ENCODE measurements at regions not wholly inside any gene's neighbourhood (a gene's known extent, or its start where the extent isn't known, plus 50 kb on each side); places are given as distances from the start of the nearest gene placed in this dataset.
"Not testable (repeated sequence)": the region's sequence is repeated elsewhere in the genome, so short reads cannot be mapped to it uniquely, and the experiment has no call there.

DNA sequence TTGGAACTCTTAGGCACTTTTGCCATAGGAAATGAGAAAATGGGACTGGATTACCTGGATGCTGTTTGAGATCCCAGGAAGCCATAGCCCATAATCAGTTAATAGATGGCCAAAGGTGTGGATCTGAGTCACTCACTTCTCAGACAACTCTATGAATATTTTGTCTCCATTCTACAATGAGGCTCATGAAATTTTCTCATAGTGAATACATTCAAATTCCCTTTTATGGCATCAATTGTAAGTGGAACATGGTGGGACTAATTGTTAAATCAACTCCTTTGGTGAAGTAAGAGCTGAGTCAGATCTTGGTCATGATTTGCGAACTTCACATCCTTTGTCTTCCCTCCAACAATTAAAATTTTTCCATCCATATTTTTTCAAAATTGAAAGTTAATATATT lies 222.1 kb downstream of the ARL4A start:
- POLR2A ChIA-PET: no interaction called here
- no peaks in the 10 kb centered on the region for H3K4me1 Mint-ChIP-seq

DNA sequence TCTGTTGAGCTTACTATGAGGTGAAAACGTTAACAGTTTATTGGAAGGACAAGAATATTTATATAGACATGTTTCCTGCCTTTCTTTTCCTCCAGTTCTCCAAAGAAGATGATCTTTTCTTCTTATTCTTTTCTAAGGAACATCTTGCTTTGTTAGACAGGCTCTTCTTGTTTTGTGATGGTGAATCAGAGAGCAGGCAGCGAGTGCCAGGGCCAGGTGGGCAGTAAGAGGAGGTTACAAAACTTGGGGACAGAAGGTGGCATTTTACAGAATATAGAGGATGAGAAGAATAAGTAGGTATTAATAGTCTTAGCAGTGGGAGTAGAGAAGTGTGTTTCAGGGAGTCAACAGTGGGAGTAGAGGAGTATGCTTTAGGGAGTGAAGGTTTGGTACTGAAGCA lies 223.6 kb downstream of the ARL4A start:
- H3K4me3 Mint-ChIP-seq: no peak overlapping the region
- H3K9me3 Mint-ChIP-seq: no peaks in the 10 kb centered on the region
- H3K4me1 Mint-ChIP-seq: no peaks in the 10 kb centered on the region
- DNase-seq (no peak), ATAC-seq (no peak)
- no peak overlapping the region for H3K27ac Mint-ChIP-seq
- no peaks in the 10 kb centered on the region for H3K36me3 Mint-ChIP-seq
- POLR2A ChIA-PET: no interaction called here
- peaks cover 0 to 12% (median 2%) of the 10 kb centered on the region in 5 donors for H3K27me3 Mint-ChIP-seq

More for the DNA sequence above, 222.1 kb downstream of the ARL4A start:
- no peaks in the 10 kb centered on the region for H3K9me3 Mint-ChIP-seq
- peaks cover 0 to 9% (median 2%) of the 10 kb centered on the region in 5 donors for H3K27me3 Mint-ChIP-seq
- no peak overlapping the region for H3K4me3 Mint-ChIP-seq
- H3K27ac Mint-ChIP-seq: no peak overlapping the region
- no peaks in the 10 kb centered on the region for H3K36me3 Mint-ChIP-seq
- no peak for DNase-seq
- no peak for ATAC-seq

DNA sequence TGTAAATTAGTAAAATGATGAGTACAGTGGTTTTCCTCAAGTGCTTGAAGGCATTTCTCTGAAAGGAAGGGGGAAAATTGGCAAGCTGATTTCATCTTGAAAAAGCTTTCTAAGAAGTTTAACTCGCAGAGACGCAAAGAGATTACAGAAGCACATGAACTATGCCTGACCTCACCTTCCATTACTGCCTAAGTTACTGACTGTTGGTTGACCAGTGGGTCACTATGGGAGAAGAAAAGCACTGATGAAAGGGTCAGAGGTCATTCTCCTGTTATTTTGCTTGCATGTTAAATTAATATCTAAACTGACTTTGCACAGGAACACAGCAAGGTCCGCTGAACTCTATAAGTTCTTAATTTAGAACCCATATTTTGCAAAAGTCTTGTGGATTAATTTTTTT lies 225.6 kb downstream of the ARL4A start:
- no peak for ATAC-seq
- DNase-seq: no peak
- POLR2A ChIA-PET: no interaction called here
- Mint-ChIP-seq H3K27ac (no peak overlapping the region), H3K4me1 (no peaks in the 10 kb centered on the region), H3K9me3 (peaks cover 0 to 10% (median 0%) of the 10 kb centered on the region in 9 donors), H3K27me3 (peaks cover 0 to 11% (median 2%) of the 10 kb centered on the region in 5 donors), H3K36me3 (no peaks in the 10 kb centered on the region), H3K4me3 (no peak overlapping the region)

DNA sequence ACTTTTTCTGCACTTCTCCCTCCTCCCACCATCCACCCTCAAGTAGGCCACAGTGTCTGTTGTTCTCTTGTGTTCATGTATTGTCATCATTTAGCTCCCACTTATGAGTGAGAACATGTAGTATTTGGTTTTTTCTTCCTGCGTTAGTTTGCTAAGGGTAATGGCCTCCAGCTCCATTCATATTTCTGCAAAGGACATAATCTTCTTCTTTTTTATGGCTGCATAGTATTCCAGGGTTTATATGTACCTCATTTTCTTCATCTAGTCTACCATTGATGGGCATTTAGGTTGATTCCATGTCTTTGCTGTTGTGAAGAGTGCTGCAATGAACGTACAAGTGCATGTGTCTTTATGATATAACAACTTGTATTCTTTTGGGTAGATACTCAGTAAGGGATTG lies 230.4 kb downstream of the ARL4A start:
- Mint-ChIP-seq H3K36me3 (no peaks in the 10 kb centered on the region), H3K9me3 (peaks cover 0 to 11% (median 0%) of the 10 kb centered on the region in 9 donors), H3K27me3 (peaks cover 0 to 11% (median 0%) of the 10 kb centered on the region in 5 donors), H3K4me3 (no peak overlapping the region), H3K27ac (no peak overlapping the region), H3K4me1 (no peaks in the 10 kb centered on the region)
- POLR2A ChIA-PET: no interaction called here
- ATAC-seq (no peak), DNase-seq (no peak)

DNA sequence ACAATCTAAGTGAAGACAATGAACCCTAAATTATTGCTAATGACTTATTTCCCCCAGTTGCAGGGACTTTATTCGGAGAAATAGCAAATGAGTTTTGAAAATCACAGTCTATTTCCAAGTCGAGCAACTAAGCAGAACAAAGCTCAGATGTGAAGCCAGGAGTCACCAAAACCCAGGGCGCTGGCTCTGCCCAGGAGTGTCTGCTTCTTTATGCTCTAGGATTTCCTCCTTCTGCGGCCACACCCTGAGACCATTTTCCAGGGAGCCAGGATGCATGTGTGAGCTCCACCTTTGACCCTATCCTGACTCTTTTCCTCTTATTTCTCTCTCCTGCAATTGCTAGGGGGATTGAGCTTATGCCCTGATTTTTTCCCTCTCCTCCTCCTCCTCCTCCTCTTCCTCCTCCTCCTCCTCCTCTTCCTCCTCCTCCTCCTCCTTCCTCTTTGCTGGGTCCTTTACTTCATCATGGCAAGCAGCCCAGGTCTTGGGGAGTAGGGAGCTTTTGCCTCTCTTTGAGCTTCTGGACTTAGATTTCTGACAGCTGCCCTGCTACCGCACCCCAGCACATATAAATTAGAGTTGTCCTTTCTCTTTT lies 234.4 kb downstream of the ARL4A start:
- Mint-ChIP-seq H3K9me3 (peaks cover 0 to 8% (median 0%) of the 10 kb centered on the region in 9 donors), H3K27ac (no peak overlapping the region), H3K36me3 (no peaks in the 10 kb centered on the region), H3K4me3 (no peak overlapping the region), H3K4me1 (no peaks in the 10 kb centered on the region), H3K27me3 (peaks cover 0 to 9% (median 0%) of the 10 kb centered on the region in 5 donors)
- POLR2A ChIA-PET: no interaction called here
- DNase-seq (no peak), ATAC-seq (no peak)

DNA sequence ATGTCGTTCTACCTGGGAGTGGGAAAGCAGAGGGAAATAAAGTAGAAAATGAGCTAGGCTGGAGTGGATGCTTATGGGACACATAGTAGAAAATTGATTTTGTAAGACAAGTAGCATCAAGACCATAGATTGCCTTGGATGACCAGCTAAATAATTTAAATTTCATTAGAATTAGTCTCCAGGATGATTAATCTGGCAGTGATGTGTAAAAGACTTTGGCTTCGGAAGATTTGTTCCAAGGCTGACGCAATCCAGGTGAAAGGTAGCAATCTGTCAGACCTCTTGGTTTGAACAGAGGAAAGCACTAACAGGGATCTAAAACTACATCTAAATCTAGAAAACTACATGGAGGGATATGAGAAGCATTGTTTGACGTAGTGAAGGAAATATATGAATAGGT lies 236.5 kb downstream of the ARL4A start:
- no peak overlapping the region for H3K27ac Mint-ChIP-seq

DNA sequence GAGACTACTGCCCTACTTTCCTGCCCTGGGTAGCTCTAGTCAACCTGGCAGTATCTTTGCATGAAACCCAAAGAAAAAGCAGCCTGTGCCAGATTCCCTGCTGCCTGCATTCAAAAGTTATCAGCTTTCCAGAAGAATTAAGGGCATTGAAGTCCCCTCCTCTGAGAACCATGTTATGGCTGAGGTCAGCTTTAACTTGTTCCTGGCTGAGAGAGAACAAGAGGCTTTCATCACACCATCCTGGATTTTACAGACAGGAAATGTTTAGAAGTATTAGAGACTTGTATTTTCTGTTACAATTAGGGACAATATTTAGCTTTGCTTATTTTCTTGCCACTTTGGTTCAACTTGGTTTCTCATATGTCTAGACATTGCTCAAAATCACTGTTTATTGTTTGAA lies 238.8 kb downstream of the ARL4A start:
- H3K4me3 Mint-ChIP-seq: no peak overlapping the region
- ATAC-seq: no peak
- peaks cover 0 to 16% (median 9%) of the 10 kb centered on the region in 5 donors for H3K27me3 Mint-ChIP-seq

More for the DNA sequence above, 236.5 kb downstream of the ARL4A start:
- POLR2A ChIA-PET: no interaction called here
- no peaks in the 10 kb centered on the region for H3K9me3 Mint-ChIP-seq
- H3K36me3 Mint-ChIP-seq: no peaks in the 10 kb centered on the region
- H3K4me3 Mint-ChIP-seq: no peak overlapping the region
- peaks cover 0 to 1% (median 0%) of the 10 kb centered on the region in 4 donors for H3K4me1 Mint-ChIP-seq
- H3K27me3 Mint-ChIP-seq: peaks cover 0 to 15% (median 8%) of the 10 kb centered on the region in 5 donors
- ATAC-seq (no peak), DNase-seq (no peak)

DNA sequence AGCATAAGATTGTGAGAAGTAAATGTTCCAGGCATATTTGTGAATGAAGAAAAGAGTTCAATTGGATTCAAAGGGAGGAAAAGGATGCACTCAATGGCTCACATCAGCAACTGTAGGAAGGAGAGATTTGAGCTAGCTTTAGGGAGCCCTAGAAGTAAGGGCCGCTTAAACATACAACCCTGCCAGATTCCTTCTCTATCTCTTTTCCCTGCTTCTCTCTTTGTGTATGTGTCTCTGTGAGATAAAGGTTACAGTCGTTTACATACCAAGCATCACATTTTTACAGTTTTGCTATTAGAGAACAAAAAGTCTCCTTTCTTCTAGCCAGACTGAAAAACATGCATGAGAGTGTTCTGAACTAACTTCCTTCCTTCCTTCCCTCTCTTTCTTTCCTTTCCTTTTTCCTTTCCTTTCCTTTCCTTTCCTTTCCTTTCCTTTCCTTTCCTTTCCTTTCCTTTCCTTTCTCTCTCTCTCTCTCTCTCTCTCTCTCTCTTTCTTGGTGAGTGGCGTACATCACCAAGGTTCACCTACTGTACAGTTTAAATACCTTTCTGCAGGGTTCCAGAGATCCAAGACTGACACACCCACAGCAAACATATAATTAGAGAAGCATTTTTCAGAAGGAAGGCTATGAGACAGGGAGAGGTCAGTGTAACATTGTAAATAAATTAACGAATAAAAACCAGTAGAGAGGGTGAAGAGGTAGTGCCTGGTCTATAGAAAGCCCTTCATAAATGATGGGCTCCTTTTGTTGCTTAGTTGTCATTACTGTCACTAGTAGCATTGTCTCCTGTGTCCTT lies 240.4 kb downstream of the ARL4A start:
- Mint-ChIP-seq H3K36me3 (no peaks in the 10 kb centered on the region), H3K4me3 (no peak overlapping the region), H3K27ac (no peak overlapping the region), H3K27me3 (peaks cover 0 to 16% (median 9%) of the 10 kb centered on the region in 5 donors), H3K4me1 (peaks cover 0 to 1% (median 0%) of the 10 kb centered on the region in 4 donors), H3K9me3 (no peaks in the 10 kb centered on the region)
- POLR2A ChIA-PET: no interaction called here
- ATAC-seq (no peak), DNase-seq (no peak)

More for the DNA sequence above, 238.8 kb downstream of the ARL4A start:
- DNase-seq: no peak
- no peaks in the 10 kb centered on the region for H3K36me3 Mint-ChIP-seq
- POLR2A ChIA-PET: no interaction called here
- no peaks in the 10 kb centered on the region for H3K9me3 Mint-ChIP-seq
- no peak overlapping the region for H3K27ac Mint-ChIP-seq
- peaks cover 0 to 1% (median 0%) of the 10 kb centered on the region in 4 donors for H3K4me1 Mint-ChIP-seq

DNA sequence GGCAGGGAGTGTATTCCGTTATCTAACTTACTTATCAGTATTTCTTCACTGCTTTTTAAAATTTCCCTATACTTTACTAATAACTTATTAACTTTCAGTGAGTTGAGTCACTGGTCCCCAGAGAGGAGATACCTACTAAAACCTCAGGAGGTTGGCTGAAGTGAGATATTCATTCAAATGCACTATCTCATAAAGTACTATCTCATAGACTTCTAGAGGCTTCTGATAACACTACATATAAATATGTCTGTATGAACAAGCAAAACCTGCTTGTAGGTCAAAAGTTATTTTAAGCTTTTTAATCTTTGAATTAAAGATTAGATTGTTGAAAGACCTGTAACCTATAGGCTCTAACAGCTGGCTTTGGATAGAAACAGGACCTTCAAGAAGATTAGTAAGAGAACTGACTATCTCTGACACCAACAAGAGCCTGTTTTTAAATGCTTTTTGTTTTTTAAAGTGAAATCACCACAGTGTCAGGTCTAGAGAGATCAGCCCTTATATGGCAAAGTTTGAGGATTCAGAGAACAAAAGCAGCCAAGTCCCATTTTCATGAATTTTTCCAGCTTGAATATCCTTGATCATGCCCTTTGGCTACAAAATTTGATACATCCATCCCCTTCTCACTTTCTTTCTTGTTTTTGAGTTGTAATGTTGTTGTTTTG lies 242.2 kb downstream of the ARL4A start:
- H3K9me3 Mint-ChIP-seq: no peaks in the 10 kb centered on the region
- peaks cover 0 to 1% (median 0%) of the 10 kb centered on the region in 4 donors for H3K4me1 Mint-ChIP-seq
- H3K27ac Mint-ChIP-seq: no peak overlapping the region
- no peaks in the 10 kb centered on the region for H3K36me3 Mint-ChIP-seq
- DNase-seq (no peak), ATAC-seq (no peak)
- H3K27me3 Mint-ChIP-seq: peaks cover 0 to 12% (median 8%) of the 10 kb centered on the region in 5 donors
- POLR2A ChIA-PET: no interaction called here
- H3K4me3 Mint-ChIP-seq: no peak overlapping the region

DNA sequence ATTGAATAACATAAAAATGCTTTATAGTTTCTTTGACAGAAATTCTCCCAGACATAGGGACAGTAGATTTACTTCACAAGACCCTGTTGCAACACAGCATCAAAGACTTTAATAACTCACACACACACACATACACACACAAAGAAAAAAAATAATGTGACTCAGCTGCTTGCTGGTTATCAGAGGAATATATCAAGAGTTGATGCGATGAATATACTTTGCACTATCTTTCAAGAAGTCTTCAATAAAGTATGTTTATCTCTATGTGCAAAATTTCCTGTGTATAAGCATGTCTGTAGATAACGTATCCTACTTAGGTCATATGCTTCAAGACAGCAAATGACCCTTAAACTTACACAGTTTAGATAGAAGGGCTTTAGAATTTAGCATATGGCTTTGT lies 243.1 kb downstream of the ARL4A start:
- H3K27me3 Mint-ChIP-seq: peaks cover 0 to 12% (median 8%) of the 10 kb centered on the region in 5 donors
- H3K4me3 Mint-ChIP-seq: no peak overlapping the region

DNA sequence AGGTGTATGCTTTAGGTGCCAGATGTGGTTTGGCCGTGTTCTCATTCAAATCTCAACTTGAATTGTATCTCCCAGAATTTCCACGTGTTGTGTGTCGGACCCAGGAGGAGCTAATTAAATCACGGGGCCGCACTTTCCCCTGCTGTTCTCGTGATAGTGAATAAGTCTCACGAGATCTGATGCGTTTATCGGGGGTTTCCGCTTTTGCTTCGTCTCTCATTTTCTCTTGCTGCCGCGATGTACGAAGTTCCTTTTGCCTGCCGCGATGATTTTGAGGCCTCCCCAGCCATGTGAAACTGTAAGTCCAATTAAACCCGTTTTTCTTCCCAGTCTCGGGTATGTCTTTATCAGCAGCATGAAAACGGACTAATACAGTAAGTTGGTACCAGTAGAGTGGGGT lies 244.0 kb downstream of the ARL4A start:
- ATAC-seq, H3K9me3 Mint-ChIP-seq, H3K36me3 Mint-ChIP-seq, H3K4me1 Mint-ChIP-seq, H3K4me3 Mint-ChIP-seq, DNase-seq, POLR2A ChIA-PET, H3K27ac Mint-ChIP-seq: not testable (repeated sequence)
- H3K27me3 Mint-ChIP-seq: peaks cover 0 to 15% (median 8%) of the 10 kb centered on the region in 5 donors

More for the DNA sequence above, 243.1 kb downstream of the ARL4A start:
- Mint-ChIP-seq H3K4me1 (peaks cover 0 to 1% (median 0%) of the 10 kb centered on the region in 4 donors), H3K27ac (no peak overlapping the region), H3K36me3 (no peaks in the 10 kb centered on the region), H3K9me3 (no peaks in the 10 kb centered on the region)
- ATAC-seq (no peak), DNase-seq (no peak)
- POLR2A ChIA-PET: no interaction called here

DNA sequence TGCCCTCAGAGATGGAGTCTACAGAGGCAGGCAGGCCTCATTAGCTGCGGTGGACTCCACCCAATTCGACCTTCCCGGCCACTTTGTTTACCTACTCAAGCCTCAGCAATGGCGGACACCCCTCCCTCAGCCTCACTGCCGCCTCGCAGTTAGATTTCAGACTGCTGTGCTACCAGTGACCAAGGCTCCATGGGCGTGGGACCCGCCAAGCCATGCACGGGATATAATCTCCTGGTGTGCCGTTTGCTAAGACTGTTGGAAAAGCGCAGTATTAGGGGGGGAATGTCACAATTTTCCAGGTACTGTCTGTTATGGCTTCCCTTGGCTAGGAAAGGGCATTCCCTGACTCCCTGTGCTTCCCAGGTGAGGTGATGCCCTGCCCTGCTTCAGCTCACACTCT lies 252.3 kb downstream of the ARL4A start:
- Mint-ChIP-seq H3K4me1 (peaks cover 0 to 2% (median 0%) of the 10 kb centered on the region in 4 donors), H3K27ac (no peak overlapping the region), H3K36me3 (no peaks in the 10 kb centered on the region), H3K4me3 (no peak overlapping the region), H3K9me3 (peaks cover 0 to 9% (median 3%) of the 10 kb centered on the region in 9 donors), H3K27me3 (peaks cover 2 to 17% (median 7%) of the 10 kb centered on the region in 5 donors)
- POLR2A ChIA-PET: no interaction called here
- no peak for DNase-seq
- ATAC-seq: no peak

DNA sequence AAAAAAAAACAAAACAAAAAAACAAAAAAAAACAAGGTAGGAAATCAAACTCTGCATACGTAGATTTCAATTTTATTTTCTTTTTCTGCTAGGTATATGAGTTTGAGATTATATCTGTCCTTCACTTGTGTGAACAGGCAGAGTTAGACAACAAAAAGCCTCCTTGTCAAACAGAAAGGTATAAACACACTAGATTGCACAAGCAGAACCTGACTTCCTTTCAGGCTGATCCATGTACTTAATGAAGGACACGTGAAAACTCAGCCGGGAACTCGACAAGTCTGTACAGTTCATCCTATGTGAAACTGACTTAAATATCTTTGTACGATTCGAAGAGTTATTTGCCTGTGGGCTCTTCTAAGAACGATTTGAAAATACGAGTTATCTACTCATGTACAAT lies 254.1 kb downstream of the ARL4A start:
- H3K36me3 Mint-ChIP-seq: no peaks in the 10 kb centered on the region
- peaks cover 0 to 9% (median 3%) of the 10 kb centered on the region in 9 donors for H3K9me3 Mint-ChIP-seq
- H3K4me3 Mint-ChIP-seq: no peak overlapping the region
- ATAC-seq (no peak), DNase-seq (no peak)
- H3K4me1 Mint-ChIP-seq: peaks cover 0 to 2% (median 0%) of the 10 kb centered on the region in 4 donors
- H3K27me3 Mint-ChIP-seq: peaks cover 2 to 14% (median 7%) of the 10 kb centered on the region in 5 donors
- POLR2A ChIA-PET: no interaction called here
- no peak overlapping the region for H3K27ac Mint-ChIP-seq
